ENCODE measurements at regions not wholly inside any gene's neighbourhood (a gene's known extent, or its start where the extent isn't known, plus 50 kb on each side); places are given as distances from the start of the nearest gene placed in this dataset.

- peaks cover 36 to 60% of the 10 kb centered on the region in 2 donors for H3K27me3 Mint-ChIP-seq
- no peaks in the 10 kb centered on the region for H3K36me3 Mint-ChIP-seq
- no peak overlapping the region for H3K27ac Mint-ChIP-seq
- H3K27ac ChIP-seq (ENCODE audit: low read depth, low read length) = no peak overlapping the region
- no peak overlapping the region for H3K4me3 Mint-ChIP-seq
- H3K4me1 ChIP-seq (ENCODE audit: insufficient read depth, low read length) = peaks cover 5% of the 10 kb centered on the region
- no peak for DNase-seq
- H3K4me3 ChIP-seq (ENCODE audit: low read length) = no peak overlapping the region
- H3K4me1 Mint-ChIP-seq = peaks cover 0 to 8% (median 2%) of the 10 kb centered on the region in 3 donors
- H3K9me3 Mint-ChIP-seq = peaks cover 7 to 13% (median 12%) of the 10 kb centered on the region in 5 donors
- peaks cover 9% of the 10 kb centered on the region for H3K27me3 ChIP-seq (ENCODE audit: insufficient read depth, low read length, poor library complexity, severe bottlenecking)
- no peaks in the 10 kb centered on the region for H3K9me3 ChIP-seq (ENCODE audit: low read length)
- ChIA-PET POLR2A (no interaction called here), CTCF (no interaction called here)
- H3K36me3 ChIP-seq (ENCODE audit: insufficient read depth, low read length) = no peaks in the 10 kb centered on the region
Observed at GRCh38 chr19:33903489-33903850, 106.8 kb downstream of the KCTD15 start.

- POLR2A ChIA-PET = no interaction called here
- no peak overlapping the region for H3K27ac Mint-ChIP-seq
- Histone ChIP-seq H3K4me1 (ENCODE audit: insufficient read depth, low read length) (peaks cover 5% of the 10 kb centered on the region), H3K27ac (ENCODE audit: low read depth, low read length) (no peak overlapping the region), H3K9me3 (ENCODE audit: low read length) (no peaks in the 10 kb centered on the region), H3K36me3 (ENCODE audit: insufficient read depth, low read length) (no peaks in the 10 kb centered on the region), H3K4me3 (ENCODE audit: low read length) (no peak overlapping the region), H3K27me3 (ENCODE audit: insufficient read depth, low read length, poor library complexity, severe bottlenecking) (peaks cover 9% of the 10 kb centered on the region)
- peak overlapping the region in 2 of 7 donors; percentile 12 to 41 for H3K4me3 Mint-ChIP-seq
- no peaks in the 10 kb centered on the region for H3K36me3 Mint-ChIP-seq
- H3K4me1 Mint-ChIP-seq = peaks cover 0 to 8% (median 2%) of the 10 kb centered on the region in 3 donors
- peaks cover 36 to 69% of the 10 kb centered on the region in 2 donors for H3K27me3 Mint-ChIP-seq
- no peak for DNase-seq
- H3K9me3 Mint-ChIP-seq = peaks cover 0 to 6% (median 3%) of the 10 kb centered on the region in 5 donors
- CTCF ChIA-PET = no interaction called here
Observed at GRCh38 chr19:33904681-33905080, 108.0 kb downstream of the KCTD15 start.

- H3K4me3 ChIP-seq (ENCODE audit: low read length) = no peak overlapping the region
- no peak overlapping the region for H3K27ac ChIP-seq (ENCODE audit: low read depth, low read length)
- peak overlapping the region in 5 of 7 donors; percentile 50 to 73 (median 66) for H3K4me3 Mint-ChIP-seq
- peaks cover 36 to 63% of the 10 kb centered on the region in 2 donors for H3K27me3 Mint-ChIP-seq
- peaks cover 0 to 6% (median 0%) of the 10 kb centered on the region in 5 donors for H3K9me3 Mint-ChIP-seq
- peaks cover 9% of the 10 kb centered on the region for H3K27me3 ChIP-seq (ENCODE audit: insufficient read depth, low read length, poor library complexity, severe bottlenecking)
- H3K36me3 ChIP-seq (ENCODE audit: insufficient read depth, low read length) = no peaks in the 10 kb centered on the region
- ChIA-PET CTCF (no interaction called here), POLR2A (no interaction called here)
- H3K27ac Mint-ChIP-seq = peak overlapping the region in 1 of 8 donors; percentile 6
- H3K4me1 Mint-ChIP-seq = peaks cover 0 to 8% (median 2%) of the 10 kb centered on the region in 3 donors
- H3K9me3 ChIP-seq (ENCODE audit: low read length) = no peaks in the 10 kb centered on the region
- DNase-seq = no peak
- H3K4me1 ChIP-seq (ENCODE audit: insufficient read depth, low read length) = peaks cover 5% of the 10 kb centered on the region
- H3K36me3 Mint-ChIP-seq = no peaks in the 10 kb centered on the region
Observed at GRCh38 chr19:33905473-33905936, 108.8 kb downstream of the KCTD15 start.

- POLR2A ChIA-PET = no interaction called here
- peak overlapping the region in 4 of 7 donors; percentile 40 to 67 (median 50) for H3K4me3 Mint-ChIP-seq
- H3K4me3 ChIP-seq (ENCODE audit: low read length) = no peak overlapping the region
Observed at GRCh38 chr19:33905937-33906577, 109.4 kb downstream of the KCTD15 start.

GRCh38 chr19:33906578-33907335 lies 110.1 kb downstream of the KCTD15 start:
- no peak overlapping the region for H3K4me3 ChIP-seq (ENCODE audit: low read length)
- CTCF ChIA-PET = no interaction called here
- Mint-ChIP-seq H3K4me1 (peaks cover 0 to 8% (median 2%) of the 10 kb centered on the region in 3 donors), H3K27ac (no peak overlapping the region), H3K4me3 (peak overlapping the region in 2 of 7 donors; percentile 27 to 30), H3K9me3 (peaks cover 0 to 3% (median 0%) of the 10 kb centered on the region in 5 donors), H3K27me3 (peaks cover 33 to 55% of the 10 kb centered on the region in 2 donors), H3K36me3 (no peaks in the 10 kb centered on the region)
- no peaks in the 10 kb centered on the region for H3K9me3 ChIP-seq (ENCODE audit: low read length)
- H3K27me3 ChIP-seq (ENCODE audit: insufficient read depth, low read length, poor library complexity, severe bottlenecking) = peaks cover 9% of the 10 kb centered on the region
- POLR2A ChIA-PET = no interaction called here
- no peak overlapping the region for H3K27ac ChIP-seq (ENCODE audit: low read depth, low read length)
- no peak for DNase-seq
- no peaks in the 10 kb centered on the region for H3K36me3 ChIP-seq (ENCODE audit: insufficient read depth, low read length)
- peaks cover 5% of the 10 kb centered on the region for H3K4me1 ChIP-seq (ENCODE audit: insufficient read depth, low read length)

More at GRCh38 chr19:33905937-33906577, 109.4 kb downstream of the KCTD15 start:
- Histone ChIP-seq H3K36me3 (ENCODE audit: insufficient read depth, low read length) (no peaks in the 10 kb centered on the region), H3K27ac (ENCODE audit: low read depth, low read length) (no peak overlapping the region), H3K4me1 (ENCODE audit: insufficient read depth, low read length) (peaks cover 5% of the 10 kb centered on the region), H3K9me3 (ENCODE audit: low read length) (no peaks in the 10 kb centered on the region), H3K27me3 (ENCODE audit: insufficient read depth, low read length, poor library complexity, severe bottlenecking) (peaks cover 9% of the 10 kb centered on the region)
- Mint-ChIP-seq H3K36me3 (no peaks in the 10 kb centered on the region), H3K9me3 (peaks cover 0 to 3% (median 0%) of the 10 kb centered on the region in 5 donors), H3K27ac (no peak overlapping the region), H3K27me3 (peaks cover 36 to 58% of the 10 kb centered on the region in 2 donors), H3K4me1 (peaks cover 0 to 8% (median 2%) of the 10 kb centered on the region in 3 donors)
- DNase-seq = no peak
- CTCF ChIA-PET = no interaction called here

GRCh38 chr19:33910922-33911321 lies 114.3 kb downstream of the KCTD15 start:
- POLR2A ChIA-PET = no interaction called here
- CTCF ChIA-PET = no interaction called here
- no peak overlapping the region for H3K4me3 ChIP-seq (ENCODE audit: low read length)

GRCh38 chr19:33914599-33914998 lies 117.9 kb downstream of the KCTD15 start:
- Histone ChIP-seq H3K9me3 (ENCODE audit: low read length) (no peaks in the 10 kb centered on the region), H3K27me3 (ENCODE audit: insufficient read depth, low read length, poor library complexity, severe bottlenecking) (no peaks in the 10 kb centered on the region), H3K4me1 (ENCODE audit: insufficient read depth, low read length) (no peaks in the 10 kb centered on the region), H3K4me3 (ENCODE audit: low read length) (no peak overlapping the region), H3K27ac (ENCODE audit: low read depth, low read length) (no peak overlapping the region), H3K36me3 (ENCODE audit: insufficient read depth, low read length) (no peaks in the 10 kb centered on the region)
- H3K4me1 Mint-ChIP-seq = no peaks in the 10 kb centered on the region
- H3K36me3 Mint-ChIP-seq = no peaks in the 10 kb centered on the region
- peaks cover 0 to 6% (median 0%) of the 10 kb centered on the region in 5 donors for H3K9me3 Mint-ChIP-seq
- no peak overlapping the region for H3K27ac Mint-ChIP-seq
- DNase-seq = no peak
- H3K4me3 Mint-ChIP-seq = no peak overlapping the region
- POLR2A ChIA-PET = no interaction called here
- H3K27me3 Mint-ChIP-seq = peaks cover 9 to 35% of the 10 kb centered on the region in 2 donors
- CTCF ChIA-PET = no interaction called here

More at GRCh38 chr19:33910922-33911321, 114.3 kb downstream of the KCTD15 start:
- DNase-seq = no peak
- no peaks in the 10 kb centered on the region for H3K4me1 ChIP-seq (ENCODE audit: insufficient read depth, low read length)
- no peak overlapping the region for H3K27ac ChIP-seq (ENCODE audit: low read depth, low read length)
- H3K9me3 ChIP-seq (ENCODE audit: low read length) = no peaks in the 10 kb centered on the region
- Mint-ChIP-seq H3K27ac (no peak overlapping the region), H3K4me1 (no peaks in the 10 kb centered on the region), H3K36me3 (no peaks in the 10 kb centered on the region), H3K9me3 (peaks cover 0 to 7% (median 0%) of the 10 kb centered on the region in 5 donors), H3K27me3 (peaks cover 22 to 51% of the 10 kb centered on the region in 2 donors), H3K4me3 (no peak overlapping the region)
- no peaks in the 10 kb centered on the region for H3K27me3 ChIP-seq (ENCODE audit: insufficient read depth, low read length, poor library complexity, severe bottlenecking)
- H3K36me3 ChIP-seq (ENCODE audit: insufficient read depth, low read length) = no peaks in the 10 kb centered on the region

GRCh38 chr19:33916792-33917191 lies 120.1 kb downstream of the KCTD15 start:
- Mint-ChIP-seq H3K36me3 (no peaks in the 10 kb centered on the region), H3K27ac (no peak overlapping the region), H3K9me3 (peaks cover 0 to 6% (median 0%) of the 10 kb centered on the region in 5 donors), H3K4me3 (no peak overlapping the region), H3K27me3 (peaks cover 9 to 40% of the 10 kb centered on the region in 2 donors), H3K4me1 (no peaks in the 10 kb centered on the region)
- Histone ChIP-seq H3K36me3 (ENCODE audit: insufficient read depth, low read length) (no peaks in the 10 kb centered on the region), H3K4me3 (ENCODE audit: low read length) (no peak overlapping the region), H3K27ac (ENCODE audit: low read depth, low read length) (no peak overlapping the region), H3K27me3 (ENCODE audit: insufficient read depth, low read length, poor library complexity, severe bottlenecking) (no peaks in the 10 kb centered on the region), H3K9me3 (ENCODE audit: low read length) (no peaks in the 10 kb centered on the region), H3K4me1 (ENCODE audit: insufficient read depth, low read length) (no peaks in the 10 kb centered on the region)
- ChIA-PET POLR2A (no interaction called here), CTCF (no interaction called here)
- no peak for DNase-seq

Data from CD8-positive, alpha-beta memory T cell (primary cell).